Mucosa of stomach (tissue), 1 donor: ENCODE measurements at regions not wholly inside any gene's neighbourhood (a gene's known extent, or its start where the extent isn't known, plus 50 kb on each side); places are given as distances from the start of the nearest gene placed in this dataset.

ENCODE experiments used
- H3K27me3 ChIP-seq: one replicate; pipeline ENCODE4 v1.7.0; 2013; ENCODE audit warnings: mild to moderate bottlenecking, low read length; ENCODE audit not compliant: control insufficient read depth, insufficient read depth
- H3K36me3 ChIP-seq: one replicate; pipeline ENCODE4 v1.7.0; 2013; ENCODE audit warnings: low read length; ENCODE audit not compliant: control insufficient read depth, insufficient read depth
- H3K4me1 ChIP-seq: one replicate; pipeline ENCODE4 v1.7.0; 2013; ENCODE audit warnings: mild to moderate bottlenecking, low read length; ENCODE audit not compliant: control insufficient read depth, insufficient read depth
- H3K4me3 ChIP-seq: one replicate; pipeline ENCODE4 v1.7.0; 2013; ENCODE audit warnings: low read length
- H3K9ac ChIP-seq: one replicate; pipeline ENCODE4 v1.7.0; 2013; ENCODE audit warnings: mild to moderate bottlenecking, low read length, moderate library complexity
- H3K9me3 ChIP-seq: one replicate; pipeline ENCODE4 v1.7.0; 2013; ENCODE audit warnings: mild to moderate bottlenecking, low read length, moderate library complexity; ENCODE audit not compliant: control insufficient read depth
- donor health status: Pancreatic carcinoma.

DNA sequence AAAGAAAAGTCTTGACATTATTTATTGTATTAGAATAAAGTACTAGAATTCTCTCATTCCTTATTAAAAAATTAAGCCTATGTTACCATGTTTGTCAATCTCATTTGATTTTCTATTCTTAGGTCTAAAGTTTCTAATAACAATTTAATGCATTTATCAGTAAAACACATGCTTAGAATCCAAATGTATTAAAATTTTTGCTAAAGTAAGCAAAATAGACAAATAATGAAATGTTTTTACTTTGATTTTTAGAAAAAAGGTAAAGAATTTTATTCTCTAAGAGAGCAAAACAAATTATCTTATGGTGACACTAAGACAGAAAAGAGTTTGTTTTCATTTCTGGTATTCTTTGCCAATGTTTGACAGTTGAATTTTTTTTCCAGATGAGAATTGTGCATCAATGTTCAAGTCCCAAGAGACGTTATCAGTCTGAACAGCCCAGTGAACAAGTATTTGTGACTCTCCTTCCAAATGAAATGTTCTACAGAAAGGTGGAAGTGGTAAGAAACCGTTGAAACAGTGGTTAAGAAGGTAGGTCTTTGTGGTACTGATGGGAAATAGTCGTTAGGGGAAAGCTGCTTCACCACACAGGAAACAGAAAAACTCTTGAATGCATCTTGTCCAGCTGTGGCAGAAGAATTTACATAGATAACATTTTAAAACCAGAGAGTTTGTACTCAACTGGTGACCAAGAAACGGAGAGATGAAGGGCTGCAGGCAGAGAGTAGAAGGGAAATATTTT lies 402.5 kb downstream of the PTPRC start:
- Histone ChIP-seq H3K9ac (no peak overlapping the region), H3K9me3 (no peaks in the 10 kb centered on the region), H3K4me1 (no peaks in the 10 kb centered on the region), H3K4me3 (no peak overlapping the region), H3K27me3 (no peaks in the 10 kb centered on the region), H3K36me3 (no peaks in the 10 kb centered on the region)

DNA sequence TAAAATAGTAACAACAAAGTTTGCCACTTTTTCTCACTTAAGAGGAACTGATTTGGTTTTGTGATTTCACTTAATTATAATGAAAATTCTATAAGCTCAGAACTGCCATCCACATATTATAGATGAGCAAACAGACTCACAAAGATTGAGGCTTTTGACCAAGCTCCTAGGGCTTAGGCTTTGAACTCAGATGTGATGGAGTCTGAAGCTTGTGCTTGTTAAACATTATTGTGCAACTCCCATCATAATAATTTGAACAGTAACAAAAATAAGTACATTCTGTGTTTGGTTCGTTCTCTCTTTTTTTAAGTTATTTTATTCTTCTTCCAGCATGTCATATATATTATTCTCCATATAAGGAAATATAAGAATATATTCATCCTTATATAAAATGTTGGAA lies 403.4 kb downstream of the PTPRC start:
- H3K27me3 ChIP-seq = no peaks in the 10 kb centered on the region
- H3K4me1 ChIP-seq = no peaks in the 10 kb centered on the region
- H3K9me3 ChIP-seq = no peaks in the 10 kb centered on the region
- H3K4me3 ChIP-seq = no peak overlapping the region
- no peak overlapping the region for H3K9ac ChIP-seq
- H3K36me3 ChIP-seq = no peaks in the 10 kb centered on the region

DNA sequence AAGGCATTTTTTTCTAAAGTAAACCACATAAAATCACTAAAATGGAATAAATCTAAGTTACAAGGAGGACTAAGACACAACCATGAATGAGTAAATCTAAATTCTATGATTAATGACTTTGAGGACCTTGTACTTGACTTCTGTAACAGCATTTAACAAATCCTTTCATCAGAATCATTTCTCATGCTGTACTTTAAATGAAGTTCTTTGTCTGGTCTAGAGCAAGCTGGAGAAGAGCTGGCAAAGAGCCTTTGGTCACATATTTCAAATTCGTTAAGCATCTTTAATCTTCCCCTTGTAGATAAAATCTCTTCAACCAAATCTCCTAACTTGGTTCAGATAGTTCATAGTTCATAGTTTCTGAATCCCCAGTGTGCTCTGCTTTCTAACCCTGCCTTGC lies 405.4 kb downstream of the PTPRC start:
- Histone ChIP-seq H3K27me3 (no peaks in the 10 kb centered on the region), H3K4me3 (no peak overlapping the region), H3K36me3 (no peaks in the 10 kb centered on the region), H3K9me3 (no peaks in the 10 kb centered on the region), H3K4me1 (no peaks in the 10 kb centered on the region), H3K9ac (no peak overlapping the region)

DNA sequence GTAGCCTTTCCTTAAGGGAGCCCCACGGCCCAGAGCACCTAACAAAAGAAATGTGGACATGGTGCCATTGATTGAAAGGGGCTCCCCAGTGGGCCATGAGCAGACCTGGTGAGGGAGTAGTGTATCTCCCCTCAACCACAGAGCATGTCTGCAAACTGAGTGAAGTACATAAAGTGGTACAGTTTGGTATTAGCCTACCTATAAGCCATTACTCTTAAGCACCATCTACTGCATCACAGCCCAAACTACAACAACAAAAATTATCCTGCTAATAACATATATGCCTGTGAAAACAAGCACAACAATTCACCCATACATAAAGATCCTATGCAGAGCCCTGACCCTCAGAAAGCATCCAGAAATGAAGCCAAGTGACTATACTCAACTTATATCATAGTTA lies 407.8 kb downstream of the PTPRC start:
- no peaks in the 10 kb centered on the region for H3K4me1 ChIP-seq
- H3K9ac ChIP-seq = no peak overlapping the region
- H3K27me3 ChIP-seq = no peaks in the 10 kb centered on the region
- H3K36me3 ChIP-seq = no peaks in the 10 kb centered on the region
- H3K4me3 ChIP-seq = no peak overlapping the region
- H3K9me3 ChIP-seq = no peaks in the 10 kb centered on the region

DNA sequence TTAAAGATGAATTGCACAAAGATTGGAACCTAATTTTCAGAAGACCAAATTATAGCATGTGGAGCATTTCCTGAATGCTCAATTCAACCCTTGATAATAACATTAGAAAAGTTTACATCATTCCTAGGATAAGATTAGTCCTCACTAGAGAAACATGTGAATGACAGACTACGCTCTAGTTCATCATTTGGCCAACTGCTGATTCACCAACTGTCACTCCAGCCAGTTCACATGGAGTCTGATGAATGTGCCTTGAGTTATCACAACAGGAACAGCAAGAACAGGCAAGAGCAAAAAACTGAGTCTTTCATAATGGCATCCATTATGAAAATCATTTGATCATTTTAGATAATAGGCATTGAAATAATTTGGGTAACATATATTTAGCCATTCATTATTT lies 415.9 kb downstream of the PTPRC start:
- H3K9ac ChIP-seq = no peak overlapping the region
- H3K36me3 ChIP-seq = no peaks in the 10 kb centered on the region
- H3K4me3 ChIP-seq = no peak overlapping the region
- H3K9me3 ChIP-seq = no peaks in the 10 kb centered on the region
- H3K4me1 ChIP-seq = no peaks in the 10 kb centered on the region
- no peaks in the 10 kb centered on the region for H3K27me3 ChIP-seq

DNA sequence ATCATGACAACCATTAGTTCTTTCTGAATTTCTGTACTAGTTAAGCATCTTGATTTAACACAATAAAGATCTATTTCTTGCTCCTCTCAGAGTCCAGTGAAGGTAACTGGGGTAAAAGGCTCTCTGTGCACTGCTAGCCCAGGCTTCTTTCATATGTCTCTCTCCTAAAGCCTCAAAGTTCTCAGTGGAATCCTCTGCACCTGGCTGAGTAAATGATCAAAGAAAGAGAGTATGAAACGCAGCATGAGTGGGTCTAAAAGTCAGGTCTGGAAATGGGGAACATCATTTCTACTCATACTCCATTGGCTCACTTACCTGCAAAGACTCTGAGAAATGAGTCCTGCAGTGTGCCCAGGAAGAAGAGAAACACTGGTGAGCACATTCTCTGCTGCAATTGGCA lies 418.5 kb downstream of the PTPRC start:
- no peaks in the 10 kb centered on the region for H3K4me1 ChIP-seq
- no peaks in the 10 kb centered on the region for H3K27me3 ChIP-seq
- H3K9me3 ChIP-seq = no peaks in the 10 kb centered on the region
- no peak overlapping the region for H3K9ac ChIP-seq
- H3K4me3 ChIP-seq = no peak overlapping the region
- no peaks in the 10 kb centered on the region for H3K36me3 ChIP-seq

DNA sequence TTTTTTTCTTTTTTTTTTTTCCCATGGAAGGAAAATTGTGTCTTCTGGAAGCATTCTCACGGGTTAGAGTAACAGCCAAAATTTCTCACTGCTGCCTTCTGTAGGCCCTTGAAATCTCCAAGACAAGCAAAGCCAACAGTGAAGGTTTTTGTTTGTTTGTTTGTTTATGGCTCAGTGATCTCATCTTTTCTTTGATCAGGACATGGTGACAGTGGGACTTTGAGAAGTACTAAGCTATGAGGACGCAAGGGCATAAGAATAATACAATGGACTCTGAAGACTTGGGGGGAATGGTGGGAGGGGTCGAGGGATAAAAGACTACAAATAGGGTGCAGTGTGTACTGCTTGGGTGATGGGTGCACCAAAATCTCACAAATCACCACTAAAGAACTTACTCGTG lies 419.4 kb downstream of the PTPRC start:
- H3K4me3 ChIP-seq = no peak overlapping the region
- no peak overlapping the region for H3K9ac ChIP-seq
- no peaks in the 10 kb centered on the region for H3K4me1 ChIP-seq
- no peaks in the 10 kb centered on the region for H3K36me3 ChIP-seq
- H3K9me3 ChIP-seq = no peaks in the 10 kb centered on the region
- no peaks in the 10 kb centered on the region for H3K27me3 ChIP-seq

DNA sequence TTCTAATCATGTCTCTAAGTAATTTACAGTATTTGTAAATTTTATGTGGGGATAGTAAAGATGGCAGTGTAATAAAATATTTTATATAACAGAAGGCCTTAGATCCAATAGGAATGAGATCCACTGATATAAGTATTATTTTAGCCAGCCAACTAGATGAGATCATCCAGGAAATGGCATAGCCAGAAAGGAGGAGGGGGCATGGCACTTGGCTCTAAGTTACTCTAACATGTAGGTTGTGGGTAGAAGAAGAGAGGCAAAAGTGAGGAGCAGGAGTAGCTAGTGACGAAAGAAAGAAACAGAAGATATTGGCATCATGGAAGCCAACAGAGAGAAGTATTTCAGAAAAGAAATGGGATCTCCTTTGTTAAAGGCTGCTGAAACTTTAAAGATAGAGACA lies 426.1 kb downstream of the PTPRC start:
- H3K4me3 ChIP-seq = no peak overlapping the region
- H3K9me3 ChIP-seq = no peaks in the 10 kb centered on the region
- H3K27me3 ChIP-seq = no peaks in the 10 kb centered on the region
- no peak overlapping the region for H3K9ac ChIP-seq
- H3K36me3 ChIP-seq = no peaks in the 10 kb centered on the region
- H3K4me1 ChIP-seq = no peaks in the 10 kb centered on the region

DNA sequence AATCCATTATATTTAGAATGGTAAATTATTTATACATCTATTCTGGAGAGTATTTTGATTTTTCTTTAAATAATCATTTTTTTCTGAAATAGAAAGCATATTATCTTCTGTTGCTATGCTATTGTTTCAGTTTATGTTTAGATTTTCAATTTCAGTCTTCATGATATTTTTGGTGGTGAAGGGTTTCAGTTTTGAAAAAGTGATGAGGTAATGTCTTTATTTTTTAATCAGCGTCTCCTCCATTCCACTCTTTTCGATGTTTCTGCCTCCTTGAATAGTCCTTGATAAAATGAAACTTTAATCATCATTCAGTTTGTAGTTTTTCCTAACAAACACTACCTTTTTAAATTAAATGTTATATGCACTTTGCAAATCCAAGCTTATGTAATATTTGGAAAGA lies 428.6 kb downstream of the PTPRC start:
- Histone ChIP-seq H3K9me3 (no peaks in the 10 kb centered on the region), H3K4me3 (no peak overlapping the region), H3K36me3 (no peaks in the 10 kb centered on the region), H3K9ac (no peak overlapping the region), H3K4me1 (no peaks in the 10 kb centered on the region), H3K27me3 (no peaks in the 10 kb centered on the region)

DNA sequence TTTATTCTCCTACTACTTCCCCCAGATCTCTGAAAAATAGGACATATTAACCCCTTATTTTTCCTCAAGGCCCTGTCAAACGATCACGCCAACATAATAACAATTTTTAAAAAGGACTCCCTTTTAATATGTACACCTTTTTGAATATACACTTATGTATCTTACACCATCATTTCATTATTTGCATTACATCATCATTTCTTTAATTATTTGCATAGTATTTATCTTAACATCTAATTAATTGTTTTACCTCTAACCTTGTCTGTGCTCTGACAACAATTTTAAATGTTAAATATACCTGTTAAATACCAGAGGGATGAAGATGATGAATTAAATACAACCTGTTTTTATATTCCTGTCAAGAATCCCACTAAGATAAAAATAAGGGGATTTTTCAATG lies 432.2 kb downstream of the PTPRC start:
- H3K4me3 ChIP-seq = no peak overlapping the region
- H3K36me3 ChIP-seq = no peaks in the 10 kb centered on the region
- no peaks in the 10 kb centered on the region for H3K9me3 ChIP-seq
- no peaks in the 10 kb centered on the region for H3K27me3 ChIP-seq
- no peaks in the 10 kb centered on the region for H3K4me1 ChIP-seq
- no peak overlapping the region for H3K9ac ChIP-seq

DNA sequence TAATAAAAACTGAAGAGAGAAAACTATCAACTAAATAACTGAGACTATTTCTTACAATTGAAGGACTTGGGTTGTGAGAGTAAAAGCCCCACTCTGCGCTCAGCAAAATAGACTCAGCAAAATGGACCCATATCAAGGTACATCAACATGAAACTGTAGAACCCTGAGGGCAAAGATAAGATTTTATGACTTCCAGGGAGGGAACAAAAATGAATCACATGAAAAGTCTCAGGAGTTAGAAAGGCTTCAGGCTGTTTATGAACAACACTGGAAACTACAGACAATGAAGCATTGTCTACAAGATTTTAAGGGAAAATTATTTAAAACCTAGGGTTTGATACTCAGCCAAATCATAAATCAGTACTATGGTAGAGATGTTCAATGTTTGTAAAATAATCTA lies 434.3 kb downstream of the PTPRC start:
- no peak overlapping the region for H3K4me3 ChIP-seq
- no peaks in the 10 kb centered on the region for H3K36me3 ChIP-seq
- no peaks in the 10 kb centered on the region for H3K27me3 ChIP-seq
- no peaks in the 10 kb centered on the region for H3K9me3 ChIP-seq
- H3K9ac ChIP-seq = no peak overlapping the region
- no peaks in the 10 kb centered on the region for H3K4me1 ChIP-seq

DNA sequence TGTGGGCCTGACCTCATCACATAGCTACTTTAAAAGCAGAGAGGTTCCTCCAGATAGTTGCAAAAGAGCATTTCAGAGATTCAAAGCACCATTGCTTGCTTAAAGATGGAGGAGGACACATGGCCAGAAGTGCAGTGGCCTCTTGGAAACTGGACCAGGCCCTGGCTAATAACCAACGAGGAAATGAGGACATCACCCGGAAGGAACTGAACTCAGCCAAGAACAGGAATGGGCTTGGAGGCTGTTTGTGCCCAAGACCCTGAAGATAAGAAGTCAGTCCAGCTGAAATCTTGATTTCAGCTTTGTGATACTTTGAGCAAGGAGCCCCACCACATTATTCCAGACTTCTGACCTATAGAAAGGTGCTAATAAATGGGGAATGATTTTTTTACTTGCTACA lies 437.0 kb downstream of the PTPRC start:
- Histone ChIP-seq H3K36me3 (no peaks in the 10 kb centered on the region), H3K9me3 (no peaks in the 10 kb centered on the region), H3K4me3 (no peak overlapping the region), H3K4me1 (no peaks in the 10 kb centered on the region), H3K27me3 (no peaks in the 10 kb centered on the region), H3K9ac (no peak overlapping the region)

DNA sequence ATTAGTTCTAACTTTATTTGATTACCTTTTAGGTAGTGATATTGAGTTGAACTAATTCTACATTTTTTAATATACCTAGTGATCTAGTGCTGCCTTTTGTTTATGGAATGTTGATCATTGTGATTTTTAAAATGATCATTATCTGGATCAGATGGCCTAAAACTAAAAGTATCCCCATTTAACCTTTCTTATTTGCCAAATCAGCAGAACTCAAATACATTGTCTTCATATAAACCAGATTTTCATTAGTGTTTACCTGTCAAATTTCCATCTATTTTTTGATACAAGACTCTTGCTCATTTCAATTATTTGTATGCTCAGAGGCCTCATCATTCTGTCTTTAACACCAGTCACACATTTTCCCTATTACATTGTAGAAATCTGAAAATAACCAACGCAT lies 441.2 kb downstream of the PTPRC start:
- H3K4me1 ChIP-seq = no peaks in the 10 kb centered on the region
- no peak overlapping the region for H3K9ac ChIP-seq
- no peaks in the 10 kb centered on the region for H3K36me3 ChIP-seq
- no peaks in the 10 kb centered on the region for H3K9me3 ChIP-seq
- no peaks in the 10 kb centered on the region for H3K27me3 ChIP-seq
- H3K4me3 ChIP-seq = no peak overlapping the region
